ENCODE measurements at regions not wholly inside any gene's neighbourhood (a gene's known extent, or its start where the extent isn't known, plus 50 kb on each side); places are given as distances from the start of the nearest gene placed in this dataset.

GRCh38 chr18:44620812-44621211, 59.9 kb upstream of the SETBP1 start:
- DNase-seq = no peak

GRCh38 chr18:44624052-44624451, 56.6 kb upstream of the SETBP1 start:
- DNase-seq = no peak

GRCh38 chr18:44625386-44625785, 55.3 kb upstream of the SETBP1 start:
- DNase-seq = no peak

- DNase-seq = no peak
Measured at GRCh38 chr18:44626236-44626635, 54.5 kb upstream of the SETBP1 start.

GRCh38 chr18:44626807-44627206, 53.9 kb upstream of the SETBP1 start:
- DNase-seq = no peak

- DNase-seq = no peak
Measured at GRCh38 chr18:44627280-44627679, 53.4 kb upstream of the SETBP1 start.

- no peak for DNase-seq
Measured at GRCh38 chr18:44629406-44629805, 51.3 kb upstream of the SETBP1 start.

- DNase-seq = no peak
Measured at GRCh38 chr18:44630118-44630517, 50.6 kb upstream of the SETBP1 start.

Data from activated CD4-positive, alpha-beta T cell treated with anti-CD3 and anti-CD28 coated beads, Interleukin-10, Interleukin-2, amounts not matched to agents 100 ng/mL and 50 ng/mL, durations not matched to agents 16 hours and 8 hours (primary cell).